ENCODE measurements at regions not wholly inside any gene's neighbourhood (a gene's known extent, or its start where the extent isn't known, plus 50 kb on each side); places are given as distances from the start of the nearest gene placed in this dataset.

GRCh38 chr9:89666950-89667349, 62.1 kb downstream of the GADD45G start:
- TF ChIP-seq EZH2 (IDR thresholded peaks at IDR 0.05; ENCODE audit: low read length) (no peak), CTCF (optimal IDR thresholded peaks at IDR 0.05 in 1 of 3, IDR thresholded peaks at IDR 0.05 in 1 of 3, conservative IDR thresholded peaks at IDR 0.05 in 1 of 3; ENCODE audit: extremely low read depth in 1 of 3, insufficient read depth in 2 of 3, low read length in 3 of 3) (no peak)

All from keratinocyte (primary cell).